Testis (tissue), 2 donors: ENCODE measurements at regions not wholly inside any gene's neighbourhood (a gene's known extent, or its start where the extent isn't known, plus 50 kb on each side); places are given as distances from the start of the nearest gene placed in this dataset.
"Not testable (repeated sequence)": the region's sequence is repeated elsewhere in the genome, so short reads cannot be mapped to it uniquely, and the experiment has no call there.

Experiments used
- CTCF ChIP-seq, 3 experiments: fragments of 450-650 bp in 2 of 3; fragments of 200-600 bp in 1 of 3; sonication (generic) in 1 of 3; IDR thresholded peaks; one replicate each; pipeline ENCODE4 v1.5.1; 2016 to 2019; ENCODE audit warnings: antibody characterized with exemption in 3 of 3, mild to moderate bottlenecking in 2 of 3, moderate library complexity in 1 of 3
- POLR2A ChIP-seq: fragments of 450-650 bp; IDR thresholded peaks from one replicate; pipeline ENCODE4 v1.6.1; 2017; ENCODE audit warnings: antibody characterized with exemption, mild to moderate bottlenecking, moderate library complexity

GRCh38 chr11:8774916-8775315, 92.3 kb downstream of the RPL27A start:
- TF ChIP-seq CTCF (IDR thresholded peaks at IDR 0.05); POLR2A: not testable (repeated sequence)
